NCI-H146 treated with DMSO at 0.1 percent for 48 hours (cell line): ENCODE measurements at regions not wholly inside any gene's neighbourhood (a gene's known extent, or its start where the extent isn't known, plus 50 kb on each side); places are given as distances from the start of the nearest gene placed in this dataset.
"Not testable (repeated sequence)": the region's sequence is repeated elsewhere in the genome, so short reads cannot be mapped to it uniquely, and the experiment has no call there.

ENCODE experiments used
- DNase-seq: peaks from one replicate; lab custom pipeline; 2025; ENCODE audit not compliant: unreplicated experiment; lab: John Stamatoyannopoulos, UW

GRCh38 chr7:148472406-148472805, 118.2 kb upstream of the C7orf33 start:
- DNase-seq, result no peak

DNA sequence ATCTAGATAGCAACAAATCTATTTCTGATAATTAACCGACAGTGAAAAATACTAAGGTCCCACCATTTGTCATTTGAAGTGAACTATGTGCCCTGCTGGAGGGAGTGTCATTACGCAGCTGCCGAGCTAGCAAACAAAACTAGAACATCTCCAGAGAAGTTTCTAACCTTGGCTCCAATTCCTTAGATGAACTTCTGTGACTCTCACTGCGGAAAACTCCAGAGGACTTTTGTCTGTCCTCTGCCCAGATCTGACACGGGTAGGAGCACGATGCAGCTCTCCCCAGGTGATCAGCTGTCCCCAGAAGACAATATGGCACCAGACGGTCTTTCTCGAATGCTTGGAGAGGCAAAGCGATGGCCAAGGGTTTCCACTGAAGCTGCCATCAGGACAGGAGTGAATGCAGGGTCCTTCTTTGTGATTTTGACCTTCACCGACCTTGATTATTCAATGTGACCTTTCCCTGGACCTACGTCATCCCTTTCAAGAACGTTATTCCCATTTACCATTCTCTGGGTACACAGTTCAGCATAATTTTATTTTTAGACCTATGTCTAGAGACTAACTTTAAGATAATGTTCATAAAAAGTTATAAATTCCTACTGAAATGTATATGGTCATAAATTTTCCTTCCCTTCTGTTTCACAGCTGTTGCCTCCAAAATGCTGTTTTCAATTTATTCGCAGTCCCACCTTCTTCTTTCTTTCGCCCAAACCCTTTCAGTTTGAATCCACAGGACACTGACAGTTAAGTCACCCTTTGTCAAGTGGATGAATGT, 116.7 kb upstream of the C7orf33 start:
- no peak for DNase-seq

- DNase-seq, result no peak
These were observed 116.0 kb upstream of the C7orf33 start for GRCh38 chr7:148474481-148475025.

GRCh38 chr7:148478551-148478950, 112.0 kb upstream of the C7orf33 start:
- DNase-seq, result no peak

GRCh38 chr7:148480479-148481146, 110.0 kb upstream of the C7orf33 start:
- DNase-seq, result no peak

DNA sequence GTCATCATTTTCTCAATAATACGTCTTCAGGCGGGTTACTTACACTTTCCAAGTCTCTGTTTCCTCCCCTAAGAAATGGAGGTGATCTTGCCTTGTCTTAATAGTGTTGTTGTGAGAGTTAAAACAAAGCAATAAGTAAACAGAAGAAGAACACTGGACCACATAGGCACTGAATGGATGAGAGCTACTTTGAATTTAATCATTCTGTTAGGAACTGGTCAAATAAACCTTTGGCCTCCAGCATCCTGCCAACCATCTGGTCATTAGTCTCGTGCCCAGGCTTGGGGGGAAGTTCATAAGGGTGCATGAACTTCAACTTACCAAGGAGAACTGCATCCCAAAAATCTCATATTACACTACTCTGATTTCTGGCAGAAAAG, 109.4 kb upstream of the C7orf33 start:
- no peak for DNase-seq

DNA sequence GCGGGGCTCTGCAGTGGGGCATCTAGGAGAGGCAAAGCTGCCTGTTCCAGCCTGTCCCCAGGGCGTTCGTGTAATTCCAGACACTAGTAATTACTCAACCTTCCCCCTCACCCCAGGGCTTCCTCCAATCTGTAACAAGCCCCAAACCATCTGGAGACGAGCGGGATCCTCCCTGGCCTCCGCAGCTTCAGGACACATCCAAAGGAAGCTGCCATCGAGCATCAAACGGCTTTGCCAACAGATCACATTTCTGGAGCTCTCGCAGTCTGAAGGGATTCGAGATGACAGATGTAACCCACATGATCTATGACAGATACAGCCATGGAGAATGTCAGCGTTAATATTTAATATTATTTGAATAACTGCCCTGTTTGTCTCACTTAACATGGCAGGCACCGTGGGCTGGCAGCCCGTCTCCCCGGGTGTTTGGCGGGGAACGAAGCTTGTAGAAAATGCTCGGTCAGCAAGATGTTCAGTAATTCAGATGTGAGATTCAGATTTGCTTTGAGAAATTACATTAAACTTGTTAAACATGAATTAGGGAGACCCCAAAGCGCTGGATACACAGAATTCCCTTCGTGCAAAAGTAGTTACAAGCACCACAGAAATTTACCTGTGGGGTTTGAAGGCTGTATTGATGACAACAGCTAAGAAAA, 108.5 kb upstream of the C7orf33 start:
- no peak for DNase-seq

- DNase-seq, result no peak
These were observed 106.9 kb upstream of the C7orf33 start for GRCh38 chr7:148483515-148484308.

DNA sequence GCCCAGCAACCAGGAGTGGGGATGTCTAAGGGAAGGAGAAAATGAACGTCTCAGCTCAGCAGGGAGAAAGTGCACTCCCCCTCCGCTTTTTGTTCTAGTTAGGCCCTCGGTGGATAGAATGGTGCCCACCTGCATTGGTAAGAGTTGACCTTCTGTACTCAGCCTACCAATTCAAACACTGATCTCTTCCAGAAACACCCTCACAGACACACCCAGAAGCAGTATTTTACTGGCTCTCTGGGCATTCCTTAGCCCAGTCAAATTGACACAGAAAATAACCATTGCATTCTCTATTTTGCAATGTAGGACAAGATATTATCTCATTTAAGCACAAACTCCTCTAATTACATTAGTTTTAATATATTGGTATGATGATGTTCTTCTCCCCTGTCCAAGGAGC, 106.1 kb upstream of the C7orf33 start:
- DNase-seq, result no peak

DNA sequence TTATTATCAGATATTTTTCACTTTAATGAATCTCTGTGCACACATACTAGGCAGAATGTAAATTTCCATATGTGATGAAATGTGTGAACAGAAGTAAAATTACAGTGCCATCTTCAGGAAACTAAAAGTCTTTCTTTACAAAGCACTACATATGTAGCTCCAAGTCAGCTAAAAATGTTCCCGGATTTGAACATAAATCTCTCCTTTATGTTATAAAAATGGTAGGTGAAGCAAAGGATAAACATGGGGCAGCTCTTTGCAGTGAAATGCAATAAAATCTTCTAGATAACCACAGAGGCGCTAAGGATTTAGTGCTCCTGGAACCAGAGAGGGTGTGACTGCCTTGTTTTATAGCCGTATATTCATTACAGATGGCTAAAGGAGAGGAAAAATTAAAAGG, 104.9 kb upstream of the C7orf33 start:
- no peak for DNase-seq

- DNase-seq, result no peak
These were observed 103.6 kb upstream of the C7orf33 start for GRCh38 chr7:148486937-148487336.

DNA sequence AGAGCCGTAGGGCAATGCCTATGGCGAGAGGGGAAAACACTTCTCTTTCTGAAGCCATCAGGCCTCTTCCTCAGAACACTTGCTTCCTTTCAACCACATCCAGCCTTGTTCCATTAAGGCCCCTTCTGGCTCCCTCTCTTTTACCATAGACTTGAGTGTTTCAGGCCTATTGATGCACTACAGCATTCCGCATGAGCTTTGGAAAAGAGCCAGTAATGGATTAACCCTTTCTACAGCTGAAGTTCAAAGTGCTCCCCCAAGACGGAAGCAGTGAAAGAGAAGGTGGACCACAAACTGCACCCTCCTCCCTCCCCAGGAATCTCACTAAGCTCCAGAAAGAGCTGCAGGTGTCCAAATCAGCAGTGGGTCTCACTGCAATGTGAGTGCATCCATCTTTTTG, 102.7 kb upstream of the C7orf33 start:
- no peak for DNase-seq

DNA sequence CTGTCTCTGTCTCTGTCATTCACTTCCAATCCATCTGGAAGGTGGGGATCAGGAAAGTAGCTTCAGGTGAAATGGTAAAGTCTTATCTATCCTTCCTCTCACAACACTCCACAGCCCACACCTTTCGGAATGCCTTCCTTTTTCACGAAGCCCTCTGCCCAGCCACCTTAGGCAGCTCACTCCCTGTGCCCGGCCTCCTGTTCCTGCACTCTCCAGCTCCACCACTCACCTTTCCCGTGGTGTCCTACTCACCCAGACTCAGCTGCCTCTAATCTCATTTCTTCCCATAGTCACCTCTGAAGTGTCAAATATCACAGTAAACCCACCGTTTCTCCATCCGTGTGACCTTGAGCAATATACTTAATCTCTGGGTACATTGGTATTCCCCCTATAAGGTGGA, 100.9 kb upstream of the C7orf33 start:
- DNase-seq, result no peak

DNA sequence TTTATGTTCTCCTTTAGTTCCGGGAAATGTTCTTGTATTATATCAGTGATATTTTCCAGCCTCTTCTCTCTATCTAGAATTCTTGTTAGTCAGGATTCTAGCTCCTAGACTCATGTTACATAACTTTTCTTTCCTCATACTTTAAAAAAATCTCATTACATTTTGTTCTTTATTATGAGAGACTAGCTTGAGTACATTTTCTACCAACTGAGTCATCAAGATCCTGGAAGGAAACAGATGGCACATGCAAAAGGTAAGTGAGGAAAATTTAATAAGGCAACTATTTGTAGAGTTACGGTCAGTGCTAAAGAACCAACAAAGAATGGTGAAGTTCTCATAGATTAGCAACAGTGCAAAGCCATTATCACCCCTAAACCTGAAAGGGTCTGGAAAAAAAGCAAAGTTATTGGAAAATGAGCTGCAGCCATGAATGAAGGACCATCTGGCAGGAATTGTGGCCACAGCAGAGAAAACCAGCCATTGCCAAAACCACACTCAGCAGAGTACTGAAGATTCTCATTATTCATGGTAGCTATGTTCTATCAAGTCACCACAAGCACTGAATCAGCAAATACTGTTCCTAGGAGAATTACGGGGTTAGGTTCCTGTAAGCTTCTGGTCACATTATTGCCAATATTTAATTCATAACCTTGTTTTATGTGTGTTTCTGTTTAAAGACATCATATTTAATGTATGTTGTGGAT, 98.3 kb upstream of the C7orf33 start:
- no peak for DNase-seq

DNA sequence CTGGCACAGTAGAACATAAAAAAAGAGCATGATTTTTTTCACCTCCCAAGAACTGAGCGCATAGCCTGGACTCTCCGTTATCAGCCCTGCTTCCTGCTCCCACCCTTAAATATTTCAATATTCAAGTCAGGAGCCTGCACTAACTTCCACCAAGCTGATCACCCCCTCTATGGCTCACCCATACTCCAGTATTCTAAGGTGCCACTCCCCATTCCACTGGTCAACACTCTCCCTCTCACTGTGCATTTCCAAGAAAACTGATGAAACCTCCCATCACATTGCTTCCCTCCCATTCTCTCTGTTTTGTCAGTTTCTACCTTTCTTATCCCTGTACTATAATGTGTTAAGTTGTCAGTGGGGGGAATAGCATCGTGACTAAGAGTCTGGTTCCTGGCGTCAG, 95.0 kb upstream of the C7orf33 start:
- no peak for DNase-seq

DNA sequence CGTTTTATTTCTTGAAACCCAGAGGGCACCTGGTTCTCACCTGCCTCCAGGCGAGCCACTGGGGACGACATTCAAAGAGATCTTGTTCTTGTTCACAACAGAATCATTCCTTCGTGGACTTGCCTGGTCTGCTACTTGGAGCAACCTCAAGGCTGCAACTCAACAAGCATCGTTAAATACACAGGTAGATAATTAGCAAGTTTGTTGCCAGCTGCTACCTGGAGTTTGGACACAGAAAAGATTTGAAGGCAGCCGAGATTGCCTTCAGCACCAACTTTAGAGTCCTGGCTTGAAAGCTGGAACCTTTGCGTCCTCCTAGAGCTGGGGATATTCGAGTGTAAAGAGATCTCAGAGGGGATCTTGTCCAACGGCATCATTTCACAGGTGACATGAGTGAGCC, 89.6 kb upstream of the C7orf33 start:
- no peak for DNase-seq

GRCh38 chr7:148503900-148504487, 86.6 kb upstream of the C7orf33 start:
- no peak for DNase-seq

DNA sequence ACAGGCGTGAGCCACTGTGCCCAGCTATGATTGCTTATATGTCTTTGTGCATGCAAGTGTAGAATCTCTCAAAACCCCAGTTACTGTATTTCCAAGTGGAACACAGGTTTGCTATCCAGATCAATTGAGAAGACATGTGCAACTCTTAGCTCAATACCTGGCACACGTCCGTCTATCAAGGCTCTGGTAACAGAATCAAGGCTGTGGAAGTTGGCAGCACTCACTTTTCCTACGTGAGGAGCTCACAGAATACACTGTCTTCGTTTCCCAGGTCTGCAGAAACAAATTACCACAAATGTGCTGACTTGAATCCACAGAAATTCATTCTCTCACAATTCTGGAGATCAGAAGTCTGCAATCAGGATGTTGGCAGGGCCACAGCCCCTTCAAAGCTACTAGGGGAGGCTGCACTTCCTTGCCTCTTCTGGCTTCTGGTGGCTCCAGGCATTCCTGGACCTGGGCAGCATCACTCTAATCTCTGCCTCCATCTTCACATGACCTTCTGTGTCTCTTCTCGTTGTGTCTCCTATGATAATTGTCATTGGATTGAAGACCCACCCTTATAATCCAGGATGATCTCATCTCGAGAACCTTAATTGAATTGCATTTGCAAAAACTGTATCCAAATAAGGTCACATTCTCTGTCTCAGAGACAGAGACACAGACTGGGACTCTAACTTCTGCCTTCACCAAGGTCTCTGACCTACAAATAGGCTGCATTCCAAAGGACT, 84.8 kb upstream of the C7orf33 start:
- no peak for DNase-seq

DNA sequence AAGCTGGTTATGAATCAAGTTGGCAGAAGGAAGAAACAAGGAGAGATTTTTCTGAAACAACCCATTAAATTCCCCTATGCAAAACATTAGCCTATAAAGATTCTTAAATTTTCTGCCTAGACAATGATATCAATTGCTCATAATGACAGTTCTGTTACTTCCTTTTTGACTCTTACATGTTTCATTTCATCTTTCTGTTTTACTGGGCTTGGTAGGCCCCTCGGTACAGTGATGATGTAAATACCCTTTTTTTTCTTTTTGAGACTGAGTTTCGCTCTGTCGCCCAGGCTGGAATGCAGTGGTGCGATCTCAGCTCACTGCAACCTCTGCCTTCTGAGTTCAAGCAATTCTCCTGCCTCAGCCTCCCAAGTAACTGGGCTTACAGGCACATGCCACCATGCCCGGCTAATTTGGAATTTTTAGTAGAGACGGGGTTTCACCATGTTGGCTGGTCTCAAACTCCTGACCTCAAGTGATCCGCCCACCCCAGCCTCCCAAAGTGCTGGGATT, 83.4 kb upstream of the C7orf33 start:
- not testable (repeated sequence) for DNase-seq
